H1 (cell line): ENCODE measurements at regions not wholly inside any gene's neighbourhood (a gene's known extent, or its start where the extent isn't known, plus 50 kb on each side); places are given as distances from the start of the nearest gene placed in this dataset.

Source experiments
- KDM1A ChIP-seq: fragments of 200-600, 300-600 bp; sonication (generic); IDR thresholded peaks from 2 replicates; pipeline ENCODE4 v1.7.1; 2016; ENCODE audit warnings: mild to moderate bottlenecking, low read length, borderline replicate concordance
- POLR2A ChIP-seq, 2 experiments: IDR thresholded peaks; 1 replicate in 1 of 2; 2 replicates in 1 of 2; pipeline ENCODE4 v1.6.1; 2011; ENCODE audit warnings: low read depth in 2 of 2, low read length in 2 of 2, mild to moderate bottlenecking in 2 of 2; ENCODE audit errors: control extremely low read depth in 1 of 2
- POU5F1 ChIP-seq: IDR thresholded peaks from 2 replicates; pipeline ENCODE4 v1.6.1; 2011; ENCODE audit warnings: low read depth, mild to moderate bottlenecking, low read length, moderate library complexity
- TAF1 ChIP-seq: IDR thresholded peaks from 2 replicates; pipeline ENCODE4 v1.6.1; 2011; ENCODE audit warnings: mild to moderate bottlenecking, low read depth, low read length
- TAF7 ChIP-seq: optimal IDR thresholded peaks from 2 replicates; pipeline ENCODE3; 2011; ENCODE audit warnings: low read depth, mild to moderate bottlenecking, inconsistent platforms, low read length, moderate library complexity, borderline replicate concordance

GRCh38 chr1:157194731-157195520 lies 56.7 kb upstream of the ETV3 start (continued):
- TF ChIP-seq POU5F1 (no peak), KDM1A (no peak), POLR2A (IDR thresholded peaks at IDR 0.05; ENCODE audit: control extremely low read depth in 1 of 2, low read depth in 2 of 2, low read length in 2 of 2) (no peak), TAF1 (no peak), TAF7 (no peak)
